Activated T-helper 2 cell treated with anti-CD3 and anti-CD28 coated beads, Interferon-gamma antibody, Interleukin-2, Interleukin-4, amounts not matched to agents 10 μg/mL and 5 μg/mL and 100 μg/mL, durations not matched to agents 14 hours and 24 hours and 36 hours (primary cell): ENCODE measurements at regions not wholly inside any gene's neighbourhood (a gene's known extent, or its start where the extent isn't known, plus 50 kb on each side); places are given as distances from the start of the nearest gene placed in this dataset.

Experiments
- DNase-seq: peaks from one replicate; pipeline ENCODE4 v3.0.0; 2021; ENCODE audit warnings: low spot score
- H3K27ac Mint-ChIP-seq: one replicate; pipeline ENCODE4 v1.8.0; 2021; ENCODE audit warnings: mixed read lengths
- H3K27me3 Mint-ChIP-seq: one replicate; pipeline ENCODE4 v1.8.0; 2021; ENCODE audit warnings: low read depth, mixed read lengths
- H3K36me3 Mint-ChIP-seq: one replicate; pipeline ENCODE4 v1.8.0; 2021; ENCODE audit warnings: low read depth, mixed read lengths
- H3K4me1 Mint-ChIP-seq: one replicate; pipeline ENCODE4 v1.8.0; 2021; ENCODE audit warnings: low read depth, mixed read lengths
- H3K4me3 Mint-ChIP-seq: one replicate; pipeline ENCODE4 v1.8.0; 2021; ENCODE audit warnings: low read depth, mild to moderate bottlenecking, moderate library complexity, mixed read lengths
- H3K9me3 Mint-ChIP-seq: one replicate; pipeline ENCODE4 v1.8.0; 2021; ENCODE audit warnings: mixed read lengths
- intact Hi-C: fragments of 100-400 bp; cut with micrococcal nuclease; formaldehyde crosslinking; loops from one replicate; pipeline ENCODE4 v1.15.1; 2023

DNA sequence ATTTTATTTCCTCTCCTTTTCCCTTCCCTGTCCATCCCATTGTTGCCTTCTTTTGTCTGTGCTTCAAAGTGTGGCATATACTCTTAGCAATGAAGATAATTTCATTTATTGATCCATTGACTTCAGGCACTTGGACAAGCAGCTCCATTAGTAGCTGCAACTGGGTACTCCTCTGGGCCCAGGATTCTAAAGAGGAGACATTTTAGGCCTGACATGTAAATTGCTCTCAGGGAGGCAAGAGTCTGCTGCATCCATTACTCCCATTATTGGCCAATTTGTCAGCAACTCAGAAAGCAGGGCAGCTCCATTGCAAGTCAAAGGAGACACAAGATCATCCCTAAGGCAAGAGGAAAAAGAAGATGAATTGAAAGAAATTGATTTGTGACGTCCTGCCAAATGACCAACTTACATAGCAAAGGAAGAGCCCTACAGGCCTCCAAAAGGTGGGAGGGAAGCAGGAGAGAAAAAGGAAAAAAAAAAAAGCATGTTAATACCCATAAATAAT is 1094.1 kb upstream of the FLRT2 start:
- intact Hi-C loops = no loop called here
- Mint-ChIP-seq H3K27me3 (no peaks in the 10 kb centered on the region), H3K4me3 (no peak overlapping the region), H3K36me3 (no peaks in the 10 kb centered on the region), H3K4me1 (no peaks in the 10 kb centered on the region), H3K27ac (no peak overlapping the region), H3K9me3 (peaks cover 41% of the 10 kb centered on the region)
- DNase-seq = no peak

DNA sequence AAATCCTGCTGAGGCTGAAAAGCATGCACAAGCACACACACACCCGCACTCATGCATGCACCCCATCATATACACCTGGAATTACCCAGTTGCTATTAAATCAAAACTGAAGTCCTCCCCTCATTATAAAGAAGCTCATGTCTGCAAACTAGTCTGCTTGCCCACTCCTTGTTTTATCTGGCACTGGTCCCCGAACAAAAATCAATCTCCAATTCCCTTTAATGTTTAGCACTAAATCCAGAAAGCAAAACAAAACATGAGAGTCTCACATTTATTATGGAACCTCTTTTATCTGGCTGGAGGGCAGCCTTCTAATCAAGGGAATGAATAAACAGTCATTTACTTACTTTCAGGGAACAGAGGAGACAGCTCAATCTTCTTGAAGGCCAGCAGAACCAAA is 1093.4 kb upstream of the FLRT2 start:
- H3K9me3 Mint-ChIP-seq = peaks cover 39% of the 10 kb centered on the region
- no peaks in the 10 kb centered on the region for H3K4me1 Mint-ChIP-seq
- no peaks in the 10 kb centered on the region for H3K27me3 Mint-ChIP-seq
- intact Hi-C loops = no loop called here
- H3K4me3 Mint-ChIP-seq = no peak overlapping the region
- no peak overlapping the region for H3K27ac Mint-ChIP-seq
- no peak for DNase-seq
- no peaks in the 10 kb centered on the region for H3K36me3 Mint-ChIP-seq

DNA sequence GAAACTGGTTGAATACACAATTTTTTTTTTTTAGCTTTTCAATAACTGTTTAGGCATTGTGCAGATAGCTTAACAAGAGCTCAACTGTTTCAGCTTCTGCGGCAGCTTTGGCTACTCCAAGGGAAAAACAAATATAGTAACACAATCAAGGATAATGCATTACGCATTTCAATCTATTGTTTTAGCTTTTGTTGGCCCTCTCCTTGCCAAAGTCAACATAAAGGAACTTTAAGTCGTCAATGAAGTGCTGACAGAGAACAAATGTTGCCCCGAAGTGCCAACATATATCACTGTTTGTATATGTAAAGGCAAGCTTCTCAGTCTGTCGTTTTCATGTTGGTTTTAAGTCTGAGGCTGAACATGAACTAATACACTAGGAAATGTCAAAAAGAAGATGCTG is 1087.4 kb upstream of the FLRT2 start:
- no peaks in the 10 kb centered on the region for H3K27me3 Mint-ChIP-seq
- DNase-seq = no peak
- no peaks in the 10 kb centered on the region for H3K4me1 Mint-ChIP-seq
- no peak overlapping the region for H3K4me3 Mint-ChIP-seq
- H3K9me3 Mint-ChIP-seq = peaks cover 14% of the 10 kb centered on the region
- no peaks in the 10 kb centered on the region for H3K36me3 Mint-ChIP-seq
- intact Hi-C loops = no loop called here
- H3K27ac Mint-ChIP-seq = no peak overlapping the region

DNA sequence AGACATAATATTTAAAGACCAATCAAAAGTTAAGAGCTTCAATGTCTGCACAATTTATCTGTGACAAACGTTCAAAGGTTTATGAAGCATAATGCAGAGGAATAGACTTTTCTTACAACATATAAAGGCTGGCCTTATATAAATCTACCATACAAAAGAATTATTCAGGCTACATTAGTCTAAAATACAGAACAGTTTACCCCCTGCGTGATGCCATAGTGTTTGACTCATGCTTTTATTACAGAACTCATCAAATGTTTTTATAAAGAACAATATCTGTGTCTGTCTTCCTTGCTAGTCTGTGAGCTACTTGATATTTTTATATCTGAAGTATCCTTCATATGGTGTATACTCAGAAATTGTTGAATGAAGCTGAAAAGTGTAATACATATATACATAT is 1084.5 kb upstream of the FLRT2 start:
- H3K27me3 Mint-ChIP-seq = no peaks in the 10 kb centered on the region
- intact Hi-C loops = no loop called here
- peaks cover 9% of the 10 kb centered on the region for H3K9me3 Mint-ChIP-seq
- no peak overlapping the region for H3K27ac Mint-ChIP-seq
- H3K36me3 Mint-ChIP-seq = no peaks in the 10 kb centered on the region
- DNase-seq = no peak
- no peak overlapping the region for H3K4me3 Mint-ChIP-seq
- H3K4me1 Mint-ChIP-seq = no peaks in the 10 kb centered on the region

DNA sequence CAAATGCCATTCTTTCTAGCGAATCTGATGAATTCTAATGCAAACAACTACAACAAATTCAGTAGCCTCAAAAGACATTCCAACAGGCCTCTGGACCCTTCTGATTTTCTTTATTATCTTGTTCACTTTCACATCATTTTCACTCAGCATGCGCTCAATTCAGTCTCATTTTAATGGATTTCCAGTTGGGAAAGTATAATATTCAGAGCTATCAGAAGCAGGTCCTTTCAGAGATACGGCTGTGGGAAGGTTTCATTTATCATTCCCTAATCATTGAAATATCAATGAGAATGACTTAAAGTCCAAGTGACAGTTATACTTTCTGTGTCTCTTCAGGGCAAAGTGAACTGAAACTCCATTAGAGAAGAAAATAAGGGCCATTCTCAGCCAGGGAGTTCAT is 1083.7 kb upstream of the FLRT2 start:
- H3K36me3 Mint-ChIP-seq = no peaks in the 10 kb centered on the region
- DNase-seq = no peak
- no peaks in the 10 kb centered on the region for H3K27me3 Mint-ChIP-seq
- peaks cover 9% of the 10 kb centered on the region for H3K9me3 Mint-ChIP-seq
- no peak overlapping the region for H3K27ac Mint-ChIP-seq
- H3K4me3 Mint-ChIP-seq = no peak overlapping the region
- no peaks in the 10 kb centered on the region for H3K4me1 Mint-ChIP-seq
- intact Hi-C loops = no loop called here

DNA sequence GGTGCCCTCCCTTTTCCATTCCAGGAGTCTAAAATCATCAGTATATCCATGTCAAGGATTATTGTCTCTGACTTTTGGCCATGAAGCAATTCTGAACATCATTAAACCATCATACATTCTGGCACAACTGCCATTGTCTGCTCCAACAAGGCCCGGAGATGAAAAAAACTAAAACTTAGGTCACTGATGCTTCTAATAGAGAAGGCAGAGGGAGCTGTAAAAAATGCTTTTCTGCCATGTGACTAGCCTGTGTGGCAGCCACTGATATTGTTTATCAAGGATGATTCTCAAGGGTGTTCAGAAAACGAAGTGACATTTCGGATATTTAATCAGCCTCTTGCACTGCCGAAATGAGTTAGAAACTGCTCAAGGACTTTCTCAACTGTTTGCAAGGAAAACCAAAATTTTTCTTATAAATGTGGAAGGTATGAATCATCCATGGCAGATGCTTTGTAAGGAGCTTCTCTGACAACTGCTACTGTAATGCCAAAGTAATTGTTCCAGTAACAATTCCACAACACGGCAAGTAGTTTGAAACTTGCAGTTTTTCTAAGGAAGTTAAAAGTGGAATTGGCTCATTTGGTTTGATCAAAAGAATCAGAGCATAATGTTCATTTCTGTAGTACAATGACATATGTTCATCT is 1076.5 kb upstream of the FLRT2 start:
- DNase-seq = no peak
- intact Hi-C loops = no loop called here
- no peaks in the 10 kb centered on the region for H3K4me1 Mint-ChIP-seq
- no peaks in the 10 kb centered on the region for H3K27me3 Mint-ChIP-seq
- no peak overlapping the region for H3K4me3 Mint-ChIP-seq
- peaks cover 13% of the 10 kb centered on the region for H3K9me3 Mint-ChIP-seq
- no peak overlapping the region for H3K27ac Mint-ChIP-seq
- no peaks in the 10 kb centered on the region for H3K36me3 Mint-ChIP-seq

DNA sequence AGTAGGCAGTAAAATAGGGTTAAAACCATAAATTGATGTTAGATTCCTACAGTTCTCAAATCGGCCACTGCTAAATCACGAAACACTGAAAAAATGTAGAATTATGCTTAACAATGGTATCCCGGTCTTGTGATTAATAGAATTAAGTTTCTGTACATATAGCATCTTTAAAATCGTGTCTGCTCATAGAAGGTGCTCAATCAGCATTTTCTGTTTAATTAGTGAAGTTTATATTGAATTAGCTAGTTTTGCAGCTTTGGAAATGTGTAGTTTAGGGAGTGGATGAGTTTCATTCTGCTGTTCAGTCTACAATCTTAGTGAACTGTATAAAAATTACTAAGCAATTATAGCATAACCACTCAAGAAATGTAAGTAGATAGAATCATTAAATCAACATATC is 1075.8 kb upstream of the FLRT2 start:
- Mint-ChIP-seq H3K27me3 (no peaks in the 10 kb centered on the region), H3K36me3 (no peaks in the 10 kb centered on the region), H3K4me1 (no peaks in the 10 kb centered on the region), H3K9me3 (peaks cover 13% of the 10 kb centered on the region), H3K4me3 (no peak overlapping the region), H3K27ac (no peak overlapping the region)
- intact Hi-C loops = no loop called here
- DNase-seq = no peak

DNA sequence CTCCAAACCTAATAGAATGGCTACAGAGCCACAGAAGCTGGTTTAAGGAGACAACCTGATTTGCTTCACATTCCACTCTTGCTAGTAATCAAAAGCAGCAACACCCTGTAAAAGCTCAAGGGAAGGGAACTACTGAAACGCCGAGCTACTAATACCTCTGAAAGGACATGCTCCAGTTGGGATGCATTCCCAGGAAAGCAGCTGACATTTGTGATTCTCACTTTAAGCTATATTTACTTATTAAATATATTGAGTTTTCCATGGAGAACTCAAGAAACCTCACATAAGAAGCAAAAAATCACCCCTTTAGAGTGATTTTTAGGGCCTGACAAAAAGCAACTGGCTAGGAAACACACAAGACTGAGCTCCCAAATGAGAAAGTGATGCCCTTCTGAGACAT is 1073.0 kb upstream of the FLRT2 start:
- Mint-ChIP-seq H3K27me3 (no peaks in the 10 kb centered on the region), H3K27ac (no peak overlapping the region), H3K36me3 (no peaks in the 10 kb centered on the region), H3K4me3 (no peak overlapping the region), H3K4me1 (no peaks in the 10 kb centered on the region), H3K9me3 (peaks cover 13% of the 10 kb centered on the region)
- intact Hi-C loops = no loop called here
- no peak for DNase-seq

DNA sequence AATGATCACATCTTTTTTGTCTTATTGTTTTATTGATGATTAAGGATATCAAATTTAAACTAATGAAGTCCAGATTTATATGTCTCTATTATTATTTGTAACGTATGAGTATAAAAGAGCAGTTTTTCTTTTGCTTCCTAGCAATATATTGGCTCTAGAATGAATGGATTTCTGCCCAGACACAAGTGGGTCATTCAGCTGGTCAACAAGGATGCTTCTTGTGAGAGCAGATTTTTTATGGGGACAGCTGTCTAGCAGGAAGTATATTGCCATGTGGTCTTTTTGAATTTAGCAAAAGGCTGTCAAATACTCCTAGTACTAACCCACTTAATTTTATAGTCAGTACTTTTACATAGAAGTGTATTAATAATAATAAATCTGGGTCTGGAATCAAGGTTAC is 1071.1 kb upstream of the FLRT2 start:
- no peak overlapping the region for H3K4me3 Mint-ChIP-seq
- DNase-seq = no peak
- H3K27me3 Mint-ChIP-seq = no peaks in the 10 kb centered on the region
- H3K4me1 Mint-ChIP-seq = no peaks in the 10 kb centered on the region
- no peaks in the 10 kb centered on the region for H3K36me3 Mint-ChIP-seq
- H3K9me3 Mint-ChIP-seq = peaks cover 9% of the 10 kb centered on the region
- H3K27ac Mint-ChIP-seq = no peak overlapping the region
- intact Hi-C loops = no loop called here

DNA sequence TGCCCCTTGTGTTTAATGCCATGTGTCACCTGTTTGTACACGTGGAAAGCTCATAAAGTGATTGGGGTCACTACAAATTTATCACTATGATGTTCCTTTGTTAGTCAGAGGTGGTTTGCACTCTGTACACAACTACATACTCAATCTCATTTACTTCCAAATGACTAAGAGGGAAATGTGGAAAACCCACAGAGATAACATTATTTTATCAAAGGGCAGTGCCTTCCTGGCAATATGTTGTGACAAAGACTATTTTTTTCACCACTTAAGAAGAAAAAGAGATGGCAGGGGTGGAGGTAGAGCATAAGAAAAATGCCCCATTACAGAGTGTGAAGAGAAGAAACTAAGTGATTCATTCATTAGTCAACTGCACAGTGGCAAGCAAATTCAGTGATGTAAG is 1064.1 kb upstream of the FLRT2 start:
- intact Hi-C loops = no loop called here
- no peaks in the 10 kb centered on the region for H3K36me3 Mint-ChIP-seq
- H3K9me3 Mint-ChIP-seq = peaks cover 34% of the 10 kb centered on the region
- no peaks in the 10 kb centered on the region for H3K27me3 Mint-ChIP-seq
- H3K27ac Mint-ChIP-seq = no peak overlapping the region
- no peak for DNase-seq
- H3K4me3 Mint-ChIP-seq = no peak overlapping the region
- no peaks in the 10 kb centered on the region for H3K4me1 Mint-ChIP-seq

DNA sequence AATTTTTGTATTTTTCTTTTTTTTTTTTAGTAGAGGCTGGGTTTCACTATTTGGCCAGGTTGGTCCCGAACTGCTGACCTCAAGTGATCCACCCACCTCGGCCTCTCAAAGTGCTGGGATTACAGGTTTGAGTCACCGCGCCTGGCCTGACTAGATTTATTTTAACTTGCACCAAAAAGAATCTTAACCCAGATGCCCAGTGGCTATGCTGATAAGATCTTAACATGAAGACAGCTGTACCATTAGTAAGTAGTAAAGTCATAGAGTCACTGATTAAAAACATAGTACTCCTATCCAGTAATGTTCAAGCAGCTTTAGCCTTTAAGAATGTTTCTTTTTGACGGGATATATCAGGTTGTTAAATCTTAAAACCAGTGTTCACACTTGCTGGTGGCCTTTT is 1061.8 kb upstream of the FLRT2 start:
- Mint-ChIP-seq H3K27me3 (no peaks in the 10 kb centered on the region), H3K4me3 (no peak overlapping the region), H3K36me3 (no peaks in the 10 kb centered on the region), H3K4me1 (no peaks in the 10 kb centered on the region), H3K9me3 (peaks cover 31% of the 10 kb centered on the region), H3K27ac (no peak overlapping the region)
- intact Hi-C loops = no loop called here
- no peak for DNase-seq

DNA sequence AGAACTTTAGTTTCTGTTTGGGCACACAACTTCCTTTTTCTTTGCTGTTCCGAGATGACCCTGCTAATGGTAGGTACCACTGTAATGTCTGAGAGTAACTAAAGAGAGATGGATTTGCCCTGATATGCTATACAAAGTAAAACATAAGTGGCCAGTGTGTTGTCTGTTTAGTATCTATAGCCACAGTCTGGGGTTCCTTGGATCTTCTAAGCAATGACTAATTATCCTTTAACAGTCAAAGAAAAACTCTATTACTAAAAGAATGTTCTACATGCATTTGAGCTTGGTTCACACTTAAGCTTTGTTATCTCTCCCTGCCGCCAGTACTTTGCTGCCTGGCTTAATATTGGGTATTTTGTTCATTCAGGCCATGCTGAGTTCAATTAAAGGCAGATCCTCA is 1051.9 kb upstream of the FLRT2 start:
- DNase-seq = no peak
- intact Hi-C loops = no loop called here
- no peaks in the 10 kb centered on the region for H3K27me3 Mint-ChIP-seq
- H3K36me3 Mint-ChIP-seq = no peaks in the 10 kb centered on the region
- H3K4me3 Mint-ChIP-seq = no peak overlapping the region
- no peak overlapping the region for H3K27ac Mint-ChIP-seq
- H3K9me3 Mint-ChIP-seq = peaks cover 30% of the 10 kb centered on the region
- no peaks in the 10 kb centered on the region for H3K4me1 Mint-ChIP-seq

DNA sequence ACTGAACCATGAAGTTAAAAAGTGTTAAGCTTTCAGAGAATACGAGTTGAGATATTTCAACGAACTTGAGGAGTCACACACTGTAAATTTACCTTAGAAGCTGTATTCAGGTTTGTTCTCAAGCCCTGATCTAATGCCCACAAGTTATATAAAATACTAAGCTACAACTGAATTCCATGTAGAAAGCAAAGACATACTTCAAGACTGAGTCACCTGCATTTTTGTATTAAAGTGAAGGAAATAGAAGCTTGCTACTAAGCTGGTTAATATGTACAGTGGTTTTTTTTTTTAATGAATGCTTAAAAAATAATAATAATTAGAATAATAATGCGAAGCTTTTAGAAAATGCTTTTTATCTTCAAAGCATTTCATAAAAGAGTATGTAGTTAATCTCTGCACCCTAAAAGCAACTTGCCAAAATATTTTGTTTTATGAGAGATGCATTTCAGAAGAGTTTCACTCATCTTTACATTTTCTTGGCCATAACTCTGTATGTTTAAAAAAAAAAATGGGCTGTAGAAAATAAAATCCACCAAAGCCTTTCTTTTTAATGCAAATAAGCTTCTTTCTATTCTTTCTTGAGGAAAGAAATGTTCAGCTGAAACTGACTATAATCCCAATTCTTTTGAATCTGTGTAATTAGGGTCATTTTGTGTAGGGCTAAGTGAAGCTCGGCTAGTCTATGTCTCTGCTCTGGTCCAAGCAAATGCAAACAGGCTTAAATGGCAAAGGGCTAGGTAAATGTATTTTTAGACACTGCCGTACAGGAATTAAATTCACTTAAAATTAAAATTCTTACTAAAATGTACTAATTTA is 1047.5 kb upstream of the FLRT2 start:
- DNase-seq = no peak
- H3K4me1 Mint-ChIP-seq = no peaks in the 10 kb centered on the region
- H3K27me3 Mint-ChIP-seq = no peaks in the 10 kb centered on the region
- no peaks in the 10 kb centered on the region for H3K36me3 Mint-ChIP-seq
- H3K9me3 Mint-ChIP-seq = peaks cover 33% of the 10 kb centered on the region
- intact Hi-C loops = no loop called here
- H3K27ac Mint-ChIP-seq = no peak overlapping the region
- H3K4me3 Mint-ChIP-seq = no peak overlapping the region
